Osteoblast (primary cell): ENCODE measurements at regions not wholly inside any gene's neighbourhood (a gene's known extent, or its start where the extent isn't known, plus 50 kb on each side); places are given as distances from the start of the nearest gene placed in this dataset.

Source experiments
- DNase-seq: peaks from one replicate; pipeline ENCODE4 v3.0.0; 2011; ENCODE audit warnings: low spot score, mixed read lengths; ENCODE audit not compliant: insufficient read length; ENCODE audit errors: missing footprints
- H2AFZ ChIP-seq: 2 replicates; pipeline ENCODE4 v1.6.0; 2011; ENCODE audit warnings: mild to moderate bottlenecking, low read length
- H3K27ac ChIP-seq: 2 replicates; pipeline ENCODE4 v1.5.1; 2011; ENCODE audit warnings: mild to moderate bottlenecking, low read depth, low read length, moderate library complexity
- H3K27me3 ChIP-seq: 2 replicates; pipeline ENCODE4 v1.6.0; 2012; ENCODE audit warnings: mild to moderate bottlenecking, control low read depth, inconsistent platforms, low read length, moderate library complexity; ENCODE audit not compliant: insufficient read depth
- H3K36me3 ChIP-seq: 2 replicates; pipeline ENCODE4 v1.5.1; 2011; ENCODE audit warnings: mild to moderate bottlenecking, low read length, control low read depth, moderate library complexity; ENCODE audit not compliant: insufficient read depth
- H3K4me1 ChIP-seq: 2 replicates; pipeline ENCODE4 v1.5.1; 2011; ENCODE audit warnings: mild to moderate bottlenecking, low read length, control low read depth, moderate library complexity; ENCODE audit not compliant: insufficient read depth
- H3K4me2 ChIP-seq: 2 replicates; pipeline ENCODE4 v1.6.0; 2011; ENCODE audit warnings: mild to moderate bottlenecking, low read length; ENCODE audit not compliant: insufficient read depth
- H3K4me3 ChIP-seq: fragments of 200-600 bp; sonication (generic); 3 replicates; pipeline ENCODE4 v1.5.1; 2012; ENCODE audit warnings: mild to moderate bottlenecking, low read length, inconsistent platforms; ENCODE audit not compliant: insufficient read depth
- H3K79me2 ChIP-seq: 2 replicates; pipeline ENCODE4 v1.6.0; 2012; ENCODE audit warnings: mild to moderate bottlenecking, low read length, control low read depth, inconsistent platforms; ENCODE audit not compliant: insufficient read depth
- H3K9me3 ChIP-seq: 2 replicates; pipeline ENCODE4 v1.5.1; 2011; ENCODE audit warnings: low read depth, low read length, control low read depth
- H4K20me1 ChIP-seq: 2 replicates; pipeline ENCODE4 v1.6.0; 2012; ENCODE audit warnings: mild to moderate bottlenecking, low read length, control low read depth; ENCODE audit not compliant: insufficient read depth
- TF ChIP-seq, protein P1 (sequence below): IDR thresholded peaks from 2 replicates; pipeline ENCODE4 v1.5.1; 2011; ENCODE audit warnings: mild to moderate bottlenecking, low read depth, low read length, moderate library complexity; ENCODE audit errors: extremely low read depth

DNA sequence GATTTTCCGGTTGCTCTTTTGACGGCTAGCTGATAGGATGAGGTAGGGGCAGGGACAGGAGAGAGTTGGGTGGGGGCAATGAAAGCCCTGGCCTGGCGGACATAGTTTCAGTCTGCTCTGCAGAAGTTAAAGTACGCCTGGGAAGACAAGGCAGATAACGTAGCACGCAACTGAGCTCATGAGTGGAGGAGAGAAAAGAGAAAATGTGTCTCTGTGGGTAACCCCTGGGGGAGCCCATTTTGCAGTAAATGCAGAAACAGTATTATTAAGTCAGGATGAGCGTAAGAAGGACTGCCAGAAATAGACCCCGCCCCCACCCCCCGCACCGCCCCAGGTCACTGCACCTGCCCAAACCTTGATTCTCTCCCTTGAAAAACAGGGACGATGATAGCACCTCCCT lies 51.7 kb upstream of the TARBP1 start:
- Histone ChIP-seq H2AFZ (no peak overlapping the region), H3K36me3 (no peaks in the 10 kb centered on the region), H4K20me1 (no peaks in the 10 kb centered on the region), H3K27ac (no peak overlapping the region), H3K9me3 (no peaks in the 10 kb centered on the region), H3K4me2 (no peak overlapping the region), H3K4me1 (peaks cover 43% of the 10 kb centered on the region), H3K27me3 (no peaks in the 10 kb centered on the region), H3K4me3 (no peak overlapping the region), H3K79me2 (no peaks in the 10 kb centered on the region)
- DNase-seq = no peak
- TF ChIP-seq, protein P1, sequence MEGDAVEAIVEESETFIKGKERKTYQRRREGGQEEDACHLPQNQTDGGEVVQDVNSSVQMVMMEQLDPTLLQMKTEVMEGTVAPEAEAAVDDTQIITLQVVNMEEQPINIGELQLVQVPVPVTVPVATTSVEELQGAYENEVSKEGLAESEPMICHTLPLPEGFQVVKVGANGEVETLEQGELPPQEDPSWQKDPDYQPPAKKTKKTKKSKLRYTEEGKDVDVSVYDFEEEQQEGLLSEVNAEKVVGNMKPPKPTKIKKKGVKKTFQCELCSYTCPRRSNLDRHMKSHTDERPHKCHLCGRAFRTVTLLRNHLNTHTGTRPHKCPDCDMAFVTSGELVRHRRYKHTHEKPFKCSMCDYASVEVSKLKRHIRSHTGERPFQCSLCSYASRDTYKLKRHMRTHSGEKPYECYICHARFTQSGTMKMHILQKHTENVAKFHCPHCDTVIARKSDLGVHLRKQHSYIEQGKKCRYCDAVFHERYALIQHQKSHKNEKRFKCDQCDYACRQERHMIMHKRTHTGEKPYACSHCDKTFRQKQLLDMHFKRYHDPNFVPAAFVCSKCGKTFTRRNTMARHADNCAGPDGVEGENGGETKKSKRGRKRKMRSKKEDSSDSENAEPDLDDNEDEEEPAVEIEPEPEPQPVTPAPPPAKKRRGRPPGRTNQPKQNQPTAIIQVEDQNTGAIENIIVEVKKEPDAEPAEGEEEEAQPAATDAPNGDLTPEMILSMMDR = no peak

DNA sequence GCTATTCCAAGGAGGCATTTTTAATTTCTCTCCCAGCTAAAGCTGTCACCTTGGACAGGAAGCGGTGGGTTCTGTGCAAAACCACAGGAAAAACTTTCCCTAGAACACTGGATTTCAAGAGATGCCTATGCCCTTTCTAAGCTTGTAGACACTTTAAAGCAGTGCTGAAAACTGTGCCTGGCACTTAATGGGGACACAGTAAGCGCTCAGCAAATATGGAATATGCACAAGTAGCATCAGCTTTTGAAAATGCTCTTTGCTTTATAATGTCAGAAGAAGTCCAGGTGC lies 50.9 kb upstream of the TARBP1 start:
- Histone ChIP-seq H3K79me2 (no peaks in the 10 kb centered on the region), H3K36me3 (no peaks in the 10 kb centered on the region), H3K27ac (no peak overlapping the region), H3K4me3 (no peak overlapping the region), H3K27me3 (no peaks in the 10 kb centered on the region), H4K20me1 (no peaks in the 10 kb centered on the region), H3K9me3 (no peaks in the 10 kb centered on the region), H3K4me2 (no peak overlapping the region), H2AFZ (no peak overlapping the region), H3K4me1 (peaks cover 35% of the 10 kb centered on the region)
- TF ChIP-seq, protein P1 = no peak
- no peak for DNase-seq

DNA sequence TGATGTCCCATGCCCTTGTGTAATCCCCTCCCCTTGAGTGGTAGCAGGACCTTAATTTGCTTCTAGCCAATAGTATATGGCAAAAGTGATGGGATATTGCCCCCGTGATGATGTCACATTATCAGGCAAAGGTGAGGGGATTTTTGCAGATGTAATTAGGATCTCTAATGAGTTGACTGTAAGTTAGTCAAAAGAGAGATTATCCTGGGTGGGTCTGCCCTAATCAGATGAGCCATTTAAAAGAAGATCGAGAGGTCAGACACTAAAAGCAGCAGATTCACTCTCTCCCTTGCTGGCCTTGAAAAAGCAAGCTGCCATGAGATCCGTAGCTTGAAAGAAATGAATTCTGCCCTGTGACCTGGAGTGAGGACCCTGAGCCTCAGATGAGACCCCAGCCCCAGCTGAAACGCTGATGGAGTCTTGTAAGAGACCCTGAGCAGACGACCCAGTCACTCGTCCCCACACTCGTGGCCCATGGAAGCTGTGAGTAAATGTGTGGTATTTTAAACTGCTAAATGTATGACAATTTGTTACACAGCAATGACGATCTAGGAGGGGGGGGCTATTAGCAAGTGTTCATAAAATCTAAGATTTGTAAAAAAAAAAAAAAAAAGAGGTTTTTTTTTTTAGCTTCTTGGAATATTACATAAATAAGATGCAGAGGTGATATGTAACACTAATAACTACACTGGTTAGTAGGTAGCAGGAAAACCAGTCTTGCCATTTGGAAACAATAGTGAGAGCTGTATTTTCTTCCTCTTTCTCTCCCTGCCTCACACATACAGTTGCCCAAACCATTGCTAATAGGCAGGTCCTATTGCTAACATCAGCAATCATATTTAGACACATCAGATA lies 50.3 kb upstream of the TARBP1 start:
- H3K4me2 ChIP-seq = no peak overlapping the region

More for the DNA sequence above, 50.3 kb upstream of the TARBP1 start:
- no peaks in the 10 kb centered on the region for H3K9me3 ChIP-seq
- H4K20me1 ChIP-seq = no peaks in the 10 kb centered on the region
- no peaks in the 10 kb centered on the region for H3K36me3 ChIP-seq
- no peak for DNase-seq
- H3K27ac ChIP-seq = no peak overlapping the region
- H3K4me1 ChIP-seq = peaks cover 29% of the 10 kb centered on the region
- H2AFZ ChIP-seq = no peak overlapping the region
- H3K27me3 ChIP-seq = no peaks in the 10 kb centered on the region
- TF ChIP-seq, protein P1 = no peak
- H3K79me2 ChIP-seq = no peaks in the 10 kb centered on the region
- no peak overlapping the region for H3K4me3 ChIP-seq
